ENCODE measurements at regions not wholly inside any gene's neighbourhood (a gene's known extent, or its start where the extent isn't known, plus 50 kb on each side); places are given as distances from the start of the nearest gene placed in this dataset.

- TF ChIP-seq CTCF (IDR thresholded peaks at IDR 0.05; ENCODE audit: extremely low read depth in 1 of 2, insufficient read depth in 1 of 2, low read depth in 1 of 2, low read length in 2 of 2) (no peak), POLR2AphosphoS5 (IDR thresholded peaks at IDR 0.05; ENCODE audit: insufficient read depth, low read depth, low read length) (no peak)
These were observed 320.1 kb upstream of the DDI1 start for GRCh38 chr11:103716363-103716762.
